ENCODE measurements at regions not wholly inside any gene's neighbourhood (a gene's known extent, or its start where the extent isn't known, plus 50 kb on each side); places are given as distances from the start of the nearest gene placed in this dataset.

DNA sequence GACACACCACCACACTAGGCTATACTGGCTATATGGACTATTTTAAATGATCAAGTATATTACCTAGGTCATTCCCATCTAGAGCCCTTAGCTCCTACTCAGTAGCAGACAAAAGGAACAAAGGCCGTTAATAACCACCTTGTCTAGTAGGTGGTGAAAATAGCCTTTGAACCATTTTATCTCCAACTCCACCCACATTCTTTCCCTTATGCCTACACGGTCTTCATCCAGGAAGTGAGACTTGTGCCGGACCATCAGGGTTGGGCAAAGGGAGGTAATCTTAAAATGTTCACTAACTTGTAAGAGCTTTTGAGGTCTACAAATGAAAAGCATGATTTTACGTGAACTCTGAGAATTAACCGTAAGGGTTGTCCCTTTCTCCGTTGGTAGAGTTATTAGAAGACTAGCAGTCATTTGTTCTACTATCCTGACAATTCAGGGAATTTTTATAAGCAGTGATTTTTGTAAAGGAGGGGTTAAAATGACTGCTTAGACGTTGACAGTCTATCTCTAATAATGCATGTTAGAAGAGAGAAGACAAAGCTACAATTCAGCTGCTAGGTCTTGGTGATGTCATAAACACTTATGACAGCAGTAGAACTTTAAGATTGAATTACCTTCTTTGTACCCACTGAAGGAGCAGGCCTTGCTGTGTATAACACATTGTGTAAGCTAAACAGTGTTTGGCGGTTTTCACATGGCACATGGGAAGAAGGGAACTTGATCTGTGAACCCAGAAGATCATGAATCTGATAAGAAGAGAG lies 371.8 kb upstream of the JAG1 start:
- Mint-ChIP-seq H3K27ac (no peak overlapping the region), H3K4me3 (no peak overlapping the region), H3K27me3 (ENCODE audit: low read depth) (no peaks in the 10 kb centered on the region), H3K36me3 (no peaks in the 10 kb centered on the region), H3K9me3 (no peaks in the 10 kb centered on the region), H3K4me1 (no peaks in the 10 kb centered on the region)
- no peak for TF ChIP-seq ELF4 (CRISPR knock-in tag; IDR thresholded peaks at IDR 0.05; ENCODE audit: low read depth)
- no peak for TF ChIP-seq AFF4 (CRISPR knock-in tag; IDR thresholded peaks at IDR 0.05; ENCODE audit: borderline replicate concordance)
- TF ChIP-seq SMAD4 (CRISPR knock-in tag; IDR thresholded peaks at IDR 0.05) = no peak
- TF ChIP-seq ZMAT4 (CRISPR knock-in tag; IDR thresholded peaks at IDR 0.05) = no peak
- no peak for TF ChIP-seq GTF2I (CRISPR knock-in tag; conservative IDR thresholded peaks at IDR 0.05)
- TF ChIP-seq ZSCAN18 (CRISPR knock-in tag; IDR thresholded peaks at IDR 0.05) = no peak
- TF ChIP-seq, protein P1, sequence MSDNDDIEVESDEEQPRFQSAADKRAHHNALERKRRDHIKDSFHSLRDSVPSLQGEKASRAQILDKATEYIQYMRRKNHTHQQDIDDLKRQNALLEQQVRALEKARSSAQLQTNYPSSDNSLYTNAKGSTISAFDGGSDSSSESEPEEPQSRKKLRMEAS (CRISPR knock-in tag; IDR thresholded peaks at IDR 0.05) = no peak
- TF ChIP-seq ZNF396 (CRISPR knock-in tag; IDR thresholded peaks at IDR 0.05; ENCODE audit: borderline replicate concordance) = no peak
- TF ChIP-seq ATF1 (CRISPR knock-in tag; IDR thresholded peaks at IDR 0.05) = no peak
- TF ChIP-seq, protein P2, sequence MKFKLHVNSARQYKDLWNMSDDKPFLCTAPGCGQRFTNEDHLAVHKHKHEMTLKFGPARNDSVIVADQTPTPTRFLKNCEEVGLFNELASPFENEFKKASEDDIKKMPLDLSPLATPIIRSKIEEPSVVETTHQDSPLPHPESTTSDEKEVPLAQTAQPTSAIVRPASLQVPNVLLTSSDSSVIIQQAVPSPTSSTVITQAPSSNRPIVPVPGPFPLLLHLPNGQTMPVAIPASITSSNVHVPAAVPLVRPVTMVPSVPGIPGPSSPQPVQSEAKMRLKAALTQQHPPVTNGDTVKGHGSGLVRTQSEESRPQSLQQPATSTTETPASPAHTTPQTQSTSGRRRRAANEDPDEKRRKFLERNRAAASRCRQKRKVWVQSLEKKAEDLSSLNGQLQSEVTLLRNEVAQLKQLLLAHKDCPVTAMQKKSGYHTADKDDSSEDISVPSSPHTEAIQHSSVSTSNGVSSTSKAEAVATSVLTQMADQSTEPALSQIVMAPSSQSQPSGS (CRISPR knock-in tag; IDR thresholded peaks at IDR 0.05; ENCODE audit: borderline replicate concordance, low read depth) = no peak
- TF ChIP-seq ZBTB21 (CRISPR knock-in tag; IDR thresholded peaks at IDR 0.05; ENCODE audit: borderline replicate concordance) = no peak
- no peak for TF ChIP-seq MYBL2 (CRISPR knock-in tag; IDR thresholded peaks at IDR 0.05)
- TF ChIP-seq, protein P3, sequence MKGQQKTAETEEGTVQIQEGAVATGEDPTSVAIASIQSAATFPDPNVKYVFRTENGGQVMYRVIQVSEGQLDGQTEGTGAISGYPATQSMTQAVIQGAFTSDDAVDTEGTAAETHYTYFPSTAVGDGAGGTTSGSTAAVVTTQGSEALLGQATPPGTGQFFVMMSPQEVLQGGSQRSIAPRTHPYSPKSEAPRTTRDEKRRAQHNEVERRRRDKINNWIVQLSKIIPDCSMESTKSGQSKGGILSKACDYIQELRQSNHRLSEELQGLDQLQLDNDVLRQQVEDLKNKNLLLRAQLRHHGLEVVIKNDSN (CRISPR knock-in tag; IDR thresholded peaks at IDR 0.05) = no peak
- no peak for TF ChIP-seq GABPB1 (CRISPR knock-in tag; IDR thresholded peaks at IDR 0.05)
- no peak for TF ChIP-seq EMX1 (CRISPR knock-in tag; IDR thresholded peaks at IDR 0.05)
- no peak for TF ChIP-seq CBFB (CRISPR knock-in tag; IDR thresholded peaks at IDR 0.05; ENCODE audit: low read depth)
- TF ChIP-seq IRF2 (CRISPR knock-in tag; IDR thresholded peaks at IDR 0.05; ENCODE audit: borderline replicate concordance, low read depth) = no peak
- no peak for TF ChIP-seq E2F5 (CRISPR knock-in tag; IDR thresholded peaks at IDR 0.05)
- POLR2A ChIA-PET = no interaction called here
- CTCF ChIA-PET = no interaction called here
- ATAC-seq (no peak), DNase-seq (ENCODE audit: low spot score) (no peak)
